Heart left ventricle (tissue), 16 donors: ENCODE measurements at regions not wholly inside any gene's neighbourhood (a gene's known extent, or its start where the extent isn't known, plus 50 kb on each side); places are given as distances from the start of the nearest gene placed in this dataset.

Experiments used
- ATAC-seq, 4 donors: fragments of 200-7000 bp; cut with Tn5 transposase; one replicate each; pipeline ENCODE4 v1.9.1; 2020 to 2022; ENCODE audit warnings: moderate library complexity in 4 of 4, mild to moderate bottlenecking in 3 of 4, moderate number of reproducible peaks in 1 of 4
- DNase-seq, 5 donors: peaks; one replicate each; pipeline ENCODE4 v3.0.0-alpha.2; 2020
- H3K27ac ChIP-seq, 12 donors: fragments of 200-600 bp; sonication (generic) in 4 of 12; one replicate each; pipeline versions ENCODE4 v1.5.0 to v1.8.0; 2016 to 2022; ENCODE audit warnings: mild to moderate bottlenecking in 2 of 12
- H3K27me3 ChIP-seq, 9 donors: fragments of 200-600 bp; sonication (generic) in 2 of 9; one replicate each; pipeline versions ENCODE4 v1.5.1 to v1.8.0; 2016 to 2022; ENCODE audit warnings: mild to moderate bottlenecking in 3 of 9
- H3K36me3 ChIP-seq, 9 donors: fragments of 200-600 bp; sonication (generic) in 2 of 9; one replicate each; pipeline versions ENCODE4 v1.5.0 to v1.8.0; 2018 to 2022; ENCODE audit warnings: mild to moderate bottlenecking in 2 of 9
- H3K4me1 ChIP-seq, 12 donors: fragments of 200-600 bp; sonication (generic) in 4 of 12; one replicate each; pipeline versions ENCODE4 v1.5.0 to v1.8.0; 2016 to 2022; ENCODE audit warnings: mild to moderate bottlenecking in 3 of 12
- H3K4me3 ChIP-seq, 12 donors: fragments of 200-600 bp; sonication (generic) in 4 of 12; one replicate each; pipeline versions ENCODE4 v1.5.0 to v1.8.0; 2017 to 2022; ENCODE audit warnings: mild to moderate bottlenecking in 9 of 12, moderate library complexity in 4 of 12
- H3K9me3 ChIP-seq, 12 donors: fragments of 200-600 bp; sonication (generic) in 4 of 12; one replicate each; pipeline versions ENCODE4 v1.5.0 to v1.8.0; 2016 to 2022; ENCODE audit warnings: mild to moderate bottlenecking in 1 of 12
- POLR2A ChIP-seq, 2 donors: fragments of 450-650 bp; IDR thresholded peaks; one replicate each; pipeline ENCODE4 v1.6.1; 2017; ENCODE audit warnings: antibody characterized with exemption in 2 of 2, mild to moderate bottlenecking in 2 of 2, moderate library complexity in 2 of 2
- whole genome bisulfite sequencing, 4 donors: extraction: QIAGEN DNeasy Blood & Tissue Kit in 2 of 4; methylation state at CpG; one replicate each; pipeline versions ENCODE4 v1.1.5 to v1.1.7; 2013 to 2018; 5-methylcytosine and 5-hydroxymethylcytosine counted together
- intact Hi-C, 10 donors: fragments of 100-400 bp; cut with DNase I; formaldehyde crosslinking; loops; one replicate each; pipeline versions ENCODE4 v1.11.1 to v1.14.2; 2022
- TF ChIP-seq, protein P1 (sequence below), 12 donors: fragments of 200-600 bp; sonication (generic) in 4 of 12; IDR thresholded peaks; one replicate each; pipeline versions ENCODE4 v1.5.0 to v1.8.0; 2018 to 2022; ENCODE audit warnings: antibody characterized with exemption in 12 of 12, mild to moderate bottlenecking in 5 of 12
- donor health status: ischemic (EF 13 %, LVEDD 7.1; RV severe dilation, severe dysfunction).
- donor health status: healthy with polysubstance abuse.
- donor health status: DM: no; HTN: yes; CAD: no.
- donor health status: DM: no; HTN: no; CAD: no.
- donor health status: ischemic (EF 25% LVEDD 6.9; RV normal size, moderate dysfunction).
- donor health status: ischemic (EF 25% LVEDD 5.7; RV mildly dilated, moderate dysfunction).
- donor health status: healthy.
- donor health status: DM: yes; HTN: yes; CAD: no.
- donor health status: ischemic (EF 35%, LVEDD 5.7; RV mildly dilated, moderate dysfunction).
- donor health status: nonischemic (EF 11% LVEDD 7.7; RV severe dilation, severe dysfunction).
- donor health status: DM: yes; HTN: yes; CAD: no.
- donor health status: PGD.
- donor health status: ischemic (EF 29% LVEDD 5.4; RV normal size, mild dysfunction).
- donor health status: nonischemic (EF 23%, LVEDD 6.1; RV moderate dilation, normal function).

DNA sequence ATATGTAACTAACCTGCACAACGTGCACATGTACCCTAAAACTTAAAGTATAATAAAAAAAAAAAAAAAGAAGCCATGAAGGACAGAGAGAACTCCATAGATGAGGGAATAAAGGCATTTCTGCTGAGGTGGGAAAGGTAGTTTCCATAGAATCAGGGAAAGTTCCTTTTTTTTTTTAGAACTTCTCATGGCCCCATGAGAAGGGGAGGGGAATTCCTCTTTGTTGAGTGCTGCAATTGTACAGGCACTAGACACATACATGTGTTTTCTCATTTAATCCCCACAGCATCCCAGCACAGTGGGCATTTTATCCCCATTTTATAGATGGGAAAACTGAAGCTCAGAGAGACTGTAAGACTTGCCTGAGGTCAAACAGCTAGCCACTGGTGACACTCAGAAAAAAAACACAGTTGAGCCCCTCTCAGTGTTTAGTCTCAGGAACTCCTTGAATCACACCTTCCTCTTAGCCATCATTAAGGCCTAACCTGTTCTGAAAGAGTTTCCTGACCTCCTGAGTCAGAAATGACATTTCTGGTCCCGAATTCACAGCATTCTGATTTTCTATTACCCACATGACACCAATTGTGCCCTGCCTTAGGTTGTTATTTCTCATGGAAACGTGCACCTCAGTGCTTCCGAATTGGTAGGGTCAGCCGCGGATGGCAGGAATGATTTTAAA is 189.3 kb upstream of the G2E3 start:
- intact Hi-C loops = loop anchor here in 4 of 10 donors (5.0 to 10.0 kb wide), 3 partner anchors 75 to 155 kb away; no protein-coding TSS in a partner anchor

DNA sequence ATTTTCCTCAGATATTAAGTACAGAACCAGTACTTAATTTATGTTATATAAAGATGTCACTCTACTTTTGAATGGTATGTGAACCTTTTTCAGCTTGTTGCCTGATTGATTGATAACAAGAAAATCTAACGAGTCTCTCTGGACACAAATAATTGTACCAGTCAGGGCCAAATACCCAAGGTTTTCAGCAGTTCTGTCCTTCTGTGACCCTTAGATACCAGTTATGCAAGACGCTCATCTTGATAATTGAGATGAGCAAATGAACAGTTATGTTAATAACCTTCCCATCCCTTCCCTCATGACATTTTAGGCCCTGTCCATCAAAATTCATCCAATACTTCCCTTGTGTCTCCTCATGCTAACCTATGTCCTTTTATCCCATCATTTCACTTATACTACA is 185.9 kb upstream of the G2E3 start:
- TF ChIP-seq, protein P1, sequence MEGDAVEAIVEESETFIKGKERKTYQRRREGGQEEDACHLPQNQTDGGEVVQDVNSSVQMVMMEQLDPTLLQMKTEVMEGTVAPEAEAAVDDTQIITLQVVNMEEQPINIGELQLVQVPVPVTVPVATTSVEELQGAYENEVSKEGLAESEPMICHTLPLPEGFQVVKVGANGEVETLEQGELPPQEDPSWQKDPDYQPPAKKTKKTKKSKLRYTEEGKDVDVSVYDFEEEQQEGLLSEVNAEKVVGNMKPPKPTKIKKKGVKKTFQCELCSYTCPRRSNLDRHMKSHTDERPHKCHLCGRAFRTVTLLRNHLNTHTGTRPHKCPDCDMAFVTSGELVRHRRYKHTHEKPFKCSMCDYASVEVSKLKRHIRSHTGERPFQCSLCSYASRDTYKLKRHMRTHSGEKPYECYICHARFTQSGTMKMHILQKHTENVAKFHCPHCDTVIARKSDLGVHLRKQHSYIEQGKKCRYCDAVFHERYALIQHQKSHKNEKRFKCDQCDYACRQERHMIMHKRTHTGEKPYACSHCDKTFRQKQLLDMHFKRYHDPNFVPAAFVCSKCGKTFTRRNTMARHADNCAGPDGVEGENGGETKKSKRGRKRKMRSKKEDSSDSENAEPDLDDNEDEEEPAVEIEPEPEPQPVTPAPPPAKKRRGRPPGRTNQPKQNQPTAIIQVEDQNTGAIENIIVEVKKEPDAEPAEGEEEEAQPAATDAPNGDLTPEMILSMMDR (IDR thresholded peaks at IDR 0.05) = no peak
- TF ChIP-seq POLR2A (IDR thresholded peaks at IDR 0.05) = no peak
- Histone ChIP-seq H3K27me3 (peaks cover 0 to 9% (median 0%) of the 10 kb centered on the region in 9 donors), H3K27ac (no peak overlapping the region), H3K9me3 (no peaks in the 10 kb centered on the region), H3K4me3 (no peak overlapping the region), H3K4me1 (no peaks in the 10 kb centered on the region), H3K36me3 (no peaks in the 10 kb centered on the region)
- 84 to 93% (median 91%) methylated on average over 2 of the region's 2 CpGs for WGBS, 4 donors
- no peak for DNase-seq
- intact Hi-C loops = loop anchor here in 4 of 10 donors (5.0 to 10.0 kb wide), 3 partner anchors 72 to 152 kb away; no protein-coding TSS in a partner anchor
- no peak for ATAC-seq

More for the DNA sequence above, 189.3 kb upstream of the G2E3 start:
- Histone ChIP-seq H3K9me3 (no peaks in the 10 kb centered on the region), H3K27me3 (peaks cover 0 to 5% (median 0%) of the 10 kb centered on the region in 9 donors), H3K27ac (no peak overlapping the region), H3K4me1 (no peaks in the 10 kb centered on the region), H3K4me3 (no peak overlapping the region), H3K36me3 (no peaks in the 10 kb centered on the region)
- TF ChIP-seq, protein P1 (IDR thresholded peaks at IDR 0.05) = no peak
- no peak for TF ChIP-seq POLR2A (IDR thresholded peaks at IDR 0.05)
- 85 to 93% (median 86%) methylated on average over 6 of the region's 6 CpGs for WGBS, 4 donors
- DNase-seq (no peak), ATAC-seq (no peak)

DNA sequence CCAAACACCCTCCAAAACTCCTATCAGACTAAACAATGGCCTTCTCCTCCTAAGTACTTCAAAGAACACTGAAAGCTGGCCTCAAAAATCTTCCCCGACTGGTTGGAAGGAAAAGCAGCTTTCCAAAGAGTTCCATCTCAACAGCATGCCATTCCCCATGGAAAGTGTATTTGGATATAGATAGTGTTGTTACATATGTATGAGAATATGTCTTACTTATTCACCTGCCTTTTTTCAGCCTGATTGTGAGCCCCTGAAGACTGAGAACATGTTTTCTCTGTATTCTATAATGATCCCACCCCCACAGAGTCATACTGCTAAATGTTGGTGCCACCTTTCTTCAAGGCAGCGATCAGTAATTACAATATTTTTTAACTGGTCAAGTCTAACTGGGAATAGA is 185.4 kb upstream of the G2E3 start:
- intact Hi-C loops = loop anchor here in 4 of 10 donors (5.0 to 10.0 kb wide), 3 partner anchors 71 to 151 kb away; no protein-coding TSS in a partner anchor

More for the DNA sequence above, 185.4 kb upstream of the G2E3 start:
- Histone ChIP-seq H3K9me3 (no peaks in the 10 kb centered on the region), H3K27ac (no peak overlapping the region), H3K27me3 (peaks cover 0 to 9% (median 0%) of the 10 kb centered on the region in 9 donors), H3K36me3 (no peaks in the 10 kb centered on the region), H3K4me1 (no peaks in the 10 kb centered on the region), H3K4me3 (no peak overlapping the region)
- ATAC-seq (no peak), DNase-seq (no peak)
- TF ChIP-seq, protein P1 (IDR thresholded peaks at IDR 0.05) = no peak
- no peak for TF ChIP-seq POLR2A (IDR thresholded peaks at IDR 0.05)
- 84 to 91% (median 85%) methylated on average over 2 of the region's 2 CpGs for WGBS, 4 donors
